HAP-1 (cell line): ENCODE measurements at regions not wholly inside any gene's neighbourhood (a gene's known extent, or its start where the extent isn't known, plus 50 kb on each side); places are given as distances from the start of the nearest gene placed in this dataset.
"Not testable (repeated sequence)": the region's sequence is repeated elsewhere in the genome, so short reads cannot be mapped to it uniquely, and the experiment has no call there.

Experiments used
- DNase-seq, 2 experiments: peaks; one replicate each; pipeline ENCODE4 v3.0.0-alpha.2; 2016 to 2020; ENCODE audit warnings: low spot score in 2 of 2
- H3K27me3 ChIP-seq: fragments of 250-450 bp; sonication (Bioruptor Pico); 2 replicates; pipeline ENCODE4 v1.5.1; 2020; ENCODE audit warnings: low read depth, mild to moderate bottlenecking, moderate library complexity
- H3K36me3 ChIP-seq: fragments of 250-450 bp; sonication (Bioruptor Pico); replicated peaks from 2 replicates; pipeline ENCODE4 v1.5.1; 2020; ENCODE audit warnings: mild to moderate bottlenecking
- H3K4me1 ChIP-seq: fragments of 250-450 bp; sonication (Bioruptor Pico); 2 replicates; pipeline ENCODE4 v1.5.1; 2020; ENCODE audit warnings: mild to moderate bottlenecking
- H3K4me3 ChIP-seq: fragments of 250-450 bp; sonication (Bioruptor Pico); 2 replicates; pipeline ENCODE4 v1.5.1; 2020; ENCODE audit warnings: mild to moderate bottlenecking, moderate library complexity
- H3K9me3 ChIP-seq: fragments of 250-450 bp; sonication (Bioruptor Pico); 2 replicates; pipeline ENCODE4 v1.5.1; 2020; ENCODE audit warnings: mild to moderate bottlenecking, moderate library complexity
- in situ Hi-C: fragments of 300-500 bp; cut with MboI; formaldehyde crosslinking; loops from 3 replicates; pipeline ENCODE4 v1.14.3; 2020; ENCODE audit warnings: low sequenced_read_pairs, inconsistent platforms, mixed read lengths

DNA sequence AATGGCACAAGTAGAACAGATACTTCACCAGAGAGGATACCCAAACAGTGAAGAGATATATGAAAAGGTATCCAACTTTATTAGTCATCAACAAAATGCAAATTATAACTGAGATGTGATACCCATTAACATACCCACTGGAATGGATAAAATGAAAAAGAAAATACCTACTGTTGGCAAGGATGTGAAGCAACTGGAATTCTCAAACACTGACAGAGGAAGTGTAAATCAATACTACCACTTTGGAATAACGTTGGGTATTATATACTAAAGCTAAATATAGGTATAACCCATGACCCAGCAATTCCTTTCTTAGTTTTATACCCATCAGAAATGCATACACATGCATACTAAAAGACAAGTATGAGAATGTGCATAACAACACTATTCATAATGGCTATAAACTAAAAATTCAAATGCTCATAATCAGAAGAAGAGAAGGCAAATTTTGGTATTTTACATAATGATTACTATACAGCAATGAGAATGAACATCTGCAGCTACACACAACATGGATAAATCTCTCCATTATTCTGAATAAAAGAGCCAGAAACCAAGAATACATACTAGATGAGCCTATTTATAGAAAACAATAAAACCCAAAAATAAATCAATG, 80.6 kb downstream of the RPL27A start:
- H3K4me1 ChIP-seq: peaks cover 28% of the 10 kb centered on the region
- peak in 1 of 2 experiments; percentile 32 for DNase-seq
- H3K36me3 ChIP-seq: no peaks in the 10 kb centered on the region
- H3K4me3 ChIP-seq: no peak overlapping the region
- in situ Hi-C loops: no loop called here
- H3K9me3 ChIP-seq: no peaks in the 10 kb centered on the region
- no peaks in the 10 kb centered on the region for H3K27me3 ChIP-seq

DNA sequence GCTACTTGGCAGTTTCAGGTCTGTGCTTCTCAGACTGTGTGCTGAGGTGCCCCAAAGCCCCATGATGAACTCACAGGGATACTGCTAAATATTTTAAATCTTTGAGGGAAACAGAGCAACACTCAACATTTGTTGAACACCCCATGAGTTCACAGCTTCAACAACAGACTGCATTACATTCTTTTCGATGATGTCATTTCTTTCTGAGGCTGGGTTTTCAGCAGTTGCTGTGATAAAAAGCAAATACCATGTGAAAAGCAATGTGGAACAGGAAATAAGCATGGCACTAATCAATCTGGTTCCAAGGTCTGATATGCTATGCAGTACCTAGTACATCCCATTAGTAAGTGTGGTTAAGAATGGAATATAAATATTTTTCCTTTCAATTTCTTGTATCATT, 82.7 kb downstream of the RPL27A start:
- no peak for DNase-seq
- Histone ChIP-seq H3K9me3 (no peaks in the 10 kb centered on the region), H3K4me1 (peaks cover 34% of the 10 kb centered on the region), H3K4me3 (no peak overlapping the region), H3K36me3 (no peaks in the 10 kb centered on the region), H3K27me3 (no peaks in the 10 kb centered on the region)
- in situ Hi-C loops: no loop called here

DNA sequence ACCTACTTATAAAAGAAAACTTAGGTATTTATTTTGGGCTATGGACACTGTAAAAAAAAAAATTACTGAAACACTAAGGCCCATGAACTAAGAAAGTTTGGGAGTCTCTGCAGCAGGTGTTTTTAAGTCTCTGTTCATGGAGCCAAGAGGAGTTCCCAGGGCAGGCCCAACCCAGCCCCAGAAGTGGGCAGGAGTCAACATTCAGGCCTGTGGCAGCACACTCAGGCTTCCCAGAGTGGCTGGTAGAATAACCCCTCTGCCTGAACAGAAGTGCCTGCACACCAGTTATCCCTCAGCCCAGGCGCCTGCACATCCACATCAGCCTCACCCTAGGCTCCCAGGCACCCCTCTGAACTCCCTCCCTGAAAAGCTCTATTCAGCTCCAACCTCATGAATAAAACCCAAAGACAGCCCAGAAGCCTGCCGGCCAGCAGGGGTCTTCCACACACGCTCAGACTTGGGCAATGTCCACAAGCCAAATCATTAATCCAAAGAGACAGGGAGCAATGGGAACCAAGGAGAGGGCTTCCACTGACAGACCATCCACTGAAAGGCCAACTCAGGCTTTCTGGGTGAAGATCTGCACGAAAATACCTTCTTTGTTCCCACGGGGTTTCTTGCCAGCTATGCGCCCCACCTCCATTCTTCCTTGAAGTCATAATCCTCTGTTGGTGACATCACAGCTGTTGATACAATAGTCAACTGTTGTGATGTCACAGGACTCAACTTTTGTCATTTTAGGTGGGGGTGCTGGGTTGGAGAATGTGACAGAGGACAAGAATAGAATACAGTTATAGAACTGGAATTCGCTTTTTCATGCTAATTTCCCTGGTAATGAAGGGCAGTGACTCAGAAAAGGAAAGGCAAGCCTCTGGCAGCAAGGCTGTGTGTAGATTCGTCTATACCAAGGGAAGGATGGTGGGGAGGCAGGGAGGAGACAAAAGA, 83.7 kb downstream of the RPL27A start:
- in situ Hi-C loops: no loop called here
- no peak overlapping the region for H3K4me3 ChIP-seq
- H3K36me3 ChIP-seq: no peaks in the 10 kb centered on the region
- peak; percentile 71 to 92 for DNase-seq
- H3K9me3 ChIP-seq: no peaks in the 10 kb centered on the region
- H3K4me1 ChIP-seq: peaks cover 38% of the 10 kb centered on the region
- H3K27me3 ChIP-seq: no peaks in the 10 kb centered on the region

DNA sequence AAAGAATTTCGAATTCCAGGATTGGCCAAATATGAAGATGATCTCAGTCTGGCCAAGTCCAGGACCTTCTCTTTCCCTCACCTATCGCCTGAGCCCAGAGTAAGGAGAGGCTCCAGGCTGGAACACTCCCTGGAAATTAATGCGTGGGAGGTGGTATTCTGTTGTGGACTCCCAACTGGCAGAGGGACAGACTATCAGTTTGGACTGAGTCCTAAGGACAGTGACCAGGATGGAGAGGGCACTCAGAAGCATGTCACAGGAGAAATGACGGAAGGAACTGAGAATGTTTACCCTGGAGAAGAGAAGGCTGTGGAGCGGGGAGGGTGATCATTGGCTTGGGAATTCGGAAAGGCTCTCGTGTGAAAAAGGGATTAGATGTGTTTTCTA, 84.4 kb downstream of the RPL27A start:
- Histone ChIP-seq H3K36me3 (no peaks in the 10 kb centered on the region), H3K9me3 (no peaks in the 10 kb centered on the region), H3K4me3 (no peak overlapping the region), H3K4me1 (peaks cover 38% of the 10 kb centered on the region), H3K27me3 (no peaks in the 10 kb centered on the region)
- in situ Hi-C loops: no loop called here
- DNase-seq: no peak

DNA sequence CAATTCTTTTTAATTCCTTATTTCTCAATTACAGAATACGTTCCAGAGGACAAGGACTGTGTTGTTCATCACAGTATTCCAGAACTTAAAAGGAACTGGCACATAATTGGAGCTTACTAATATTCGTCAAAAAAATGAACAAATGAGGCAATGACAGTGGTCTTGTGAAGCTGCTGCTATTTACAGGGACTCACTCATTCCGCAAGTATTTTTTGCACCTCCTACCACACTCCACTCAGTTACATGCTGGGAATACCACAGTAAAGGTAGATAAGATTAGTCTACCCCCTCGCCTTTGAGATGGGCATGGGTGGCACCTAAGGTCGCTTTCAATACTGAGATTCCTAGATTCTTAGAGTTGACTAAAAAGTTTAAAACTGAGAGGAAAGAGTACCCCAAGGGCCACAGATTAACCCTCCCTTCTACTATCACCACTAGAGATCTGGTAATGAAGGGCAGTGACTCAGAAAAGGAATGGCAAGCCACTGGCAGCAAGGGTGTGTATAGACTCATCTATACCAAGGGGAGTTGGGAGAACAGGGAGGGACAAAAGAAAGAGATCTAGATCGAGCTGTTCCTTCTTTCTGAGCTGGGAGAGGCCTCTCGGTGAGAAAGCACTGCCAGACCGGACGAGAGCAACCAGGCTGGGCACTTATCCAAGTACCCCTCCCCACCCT, 85.0 kb downstream of the RPL27A start:
- no peak for DNase-seq
- no peak overlapping the region for H3K4me3 ChIP-seq
- in situ Hi-C loops: no loop called here

DNA sequence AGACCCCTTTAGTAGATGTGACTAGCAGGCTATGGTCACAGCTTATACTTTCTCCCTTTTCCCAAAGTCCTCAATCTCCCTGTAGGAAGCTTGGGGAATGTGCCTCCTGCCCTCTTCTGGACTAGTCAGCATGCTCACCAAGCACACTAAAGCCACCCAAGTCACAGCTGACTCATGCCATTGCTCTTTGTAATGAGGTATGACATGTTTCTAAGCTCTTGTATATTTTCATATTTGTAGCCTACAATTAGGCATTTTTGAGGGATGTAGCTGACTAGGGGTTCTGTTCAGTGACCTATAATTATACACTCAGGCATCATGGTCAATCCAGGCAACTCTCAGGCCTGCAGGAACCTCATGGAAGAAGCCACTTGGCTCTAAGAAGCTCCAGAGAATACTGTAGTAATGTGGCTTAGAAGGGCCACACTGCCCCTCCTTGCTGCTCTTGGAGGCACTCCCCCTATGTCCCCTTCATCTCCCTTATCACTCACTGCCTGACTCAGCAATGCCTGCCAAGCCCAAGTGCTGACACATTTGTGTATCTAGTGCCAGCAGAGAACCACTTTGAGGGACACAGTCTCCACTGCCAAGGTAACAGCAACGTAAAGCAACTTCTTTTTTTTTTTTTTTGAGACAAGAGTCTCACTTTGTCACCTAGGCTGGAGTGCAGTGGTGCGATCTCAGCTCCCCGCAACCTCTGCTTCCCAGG, 86.2 kb downstream of the RPL27A start:
- Histone ChIP-seq H3K9me3 (no peaks in the 10 kb centered on the region), H3K27me3 (no peaks in the 10 kb centered on the region), H3K4me1 (peaks cover 27% of the 10 kb centered on the region), H3K4me3 (no peak overlapping the region), H3K36me3 (no peaks in the 10 kb centered on the region)
- DNase-seq: no peak
- in situ Hi-C loops: no loop called here

More for the DNA sequence above, 85.0 kb downstream of the RPL27A start:
- Histone ChIP-seq H3K36me3 (no peaks in the 10 kb centered on the region), H3K27me3 (no peaks in the 10 kb centered on the region), H3K4me1 (peaks cover 38% of the 10 kb centered on the region), H3K9me3 (no peaks in the 10 kb centered on the region)

DNA sequence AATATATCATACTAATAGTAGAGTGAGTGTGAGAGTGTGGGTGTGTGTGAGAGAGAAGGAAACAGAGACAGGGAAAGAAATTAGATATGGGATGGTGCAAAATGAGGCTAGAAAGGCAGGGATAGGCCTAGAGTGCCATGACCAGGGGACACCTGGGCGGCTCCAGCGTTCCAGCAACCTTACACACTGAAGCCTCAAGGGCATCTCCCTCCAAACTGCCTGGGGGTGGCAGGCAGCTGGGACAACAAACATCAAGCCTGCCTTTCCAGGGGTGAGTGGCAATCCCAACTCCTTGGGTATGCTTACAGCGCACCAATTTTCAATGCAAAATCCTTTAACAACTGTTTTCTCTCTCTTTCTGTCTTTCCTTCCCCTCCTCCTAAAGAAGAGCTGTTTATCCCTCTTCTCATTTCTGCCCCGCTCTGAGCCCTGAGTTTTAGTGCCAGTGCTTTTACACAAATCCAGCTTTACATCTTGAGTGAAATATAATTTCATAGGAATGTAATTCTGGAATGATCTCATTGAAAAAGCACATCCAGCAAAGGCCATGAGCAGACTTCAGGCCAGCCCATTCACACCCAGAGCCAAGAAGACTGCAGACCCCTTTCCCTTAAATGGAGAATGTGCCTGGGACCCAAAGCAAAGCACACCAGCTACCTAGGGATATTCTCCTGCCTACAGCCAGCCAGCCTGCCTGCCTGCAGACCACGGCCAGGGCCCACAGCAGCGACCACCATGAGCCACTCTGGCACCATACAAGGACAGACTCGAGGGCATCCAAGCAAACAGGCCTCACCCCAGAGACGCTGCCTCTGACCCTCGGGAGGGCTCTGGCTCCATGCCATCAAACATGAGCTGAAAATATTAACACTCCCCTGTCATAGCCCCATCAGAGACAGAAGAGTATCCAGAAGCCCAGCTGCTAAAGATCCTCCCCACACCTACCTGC, 90.3 kb downstream of the RPL27A start:
- no peak for DNase-seq
- H3K36me3 ChIP-seq: no peaks in the 10 kb centered on the region
- no peaks in the 10 kb centered on the region for H3K9me3 ChIP-seq
- H3K4me3 ChIP-seq: no peak overlapping the region
- H3K27me3 ChIP-seq: no peaks in the 10 kb centered on the region
- peaks cover 10% of the 10 kb centered on the region for H3K4me1 ChIP-seq
- in situ Hi-C loops: no loop called here

DNA sequence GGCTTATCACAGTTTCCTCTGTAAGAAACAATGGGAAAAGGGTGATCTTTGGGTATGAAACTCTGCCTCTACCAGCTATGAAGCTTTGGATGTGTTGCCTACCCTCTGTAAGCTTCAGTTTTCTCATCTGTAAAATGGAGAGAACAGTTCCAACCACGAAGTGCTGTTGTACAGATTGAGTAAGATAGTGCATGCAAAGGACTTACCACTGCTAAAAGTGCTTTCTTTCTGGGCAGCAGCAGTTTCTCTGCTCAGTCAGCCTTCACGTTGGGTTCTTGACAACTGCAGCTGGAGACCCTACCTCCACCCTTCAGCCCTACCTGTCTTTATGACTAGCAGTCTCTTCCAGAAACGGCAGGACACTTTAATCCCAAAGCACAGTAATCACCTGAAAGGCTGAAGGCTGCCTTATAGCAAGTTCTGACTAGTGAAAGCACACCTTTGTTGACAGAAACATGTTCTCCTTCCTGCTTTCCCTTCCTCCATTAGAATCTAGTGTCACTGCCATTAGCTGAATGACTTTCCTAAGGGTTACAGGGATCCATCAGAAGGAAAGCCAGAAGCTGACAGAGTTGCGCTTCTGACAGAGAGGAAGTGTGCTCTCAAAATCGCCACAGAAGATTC, 91.4 kb downstream of the RPL27A start:
- Histone ChIP-seq H3K4me1 (peaks cover 10% of the 10 kb centered on the region), H3K27me3 (no peaks in the 10 kb centered on the region), H3K4me3 (no peak overlapping the region), H3K36me3 (no peaks in the 10 kb centered on the region), H3K9me3 (no peaks in the 10 kb centered on the region)
- in situ Hi-C loops: no loop called here
- DNase-seq: no peak

DNA sequence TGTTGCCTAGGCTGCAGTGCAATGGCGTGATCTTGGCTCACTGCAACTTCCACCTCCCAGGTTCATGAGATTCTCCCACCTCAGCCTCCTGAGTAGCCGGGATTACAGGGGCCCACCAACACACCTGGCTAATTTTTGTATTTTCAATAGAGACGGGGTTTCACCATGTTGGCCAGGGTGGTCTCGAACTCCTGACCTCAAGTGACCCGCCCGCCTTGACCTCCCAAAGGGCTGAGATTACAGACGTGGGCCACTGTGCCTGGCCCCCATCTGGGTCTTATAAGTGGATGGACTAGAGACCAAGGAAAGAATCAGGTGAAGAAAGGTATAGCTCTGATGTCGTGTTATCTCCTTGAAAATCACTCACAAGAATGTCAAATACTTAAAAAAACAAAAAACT, 92.3 kb downstream of the RPL27A start:
- H3K4me1 ChIP-seq, H3K36me3 ChIP-seq, in situ Hi-C loops, H3K27me3 ChIP-seq, H3K4me3 ChIP-seq, H3K9me3 ChIP-seq, DNase-seq: not testable (repeated sequence)

DNA sequence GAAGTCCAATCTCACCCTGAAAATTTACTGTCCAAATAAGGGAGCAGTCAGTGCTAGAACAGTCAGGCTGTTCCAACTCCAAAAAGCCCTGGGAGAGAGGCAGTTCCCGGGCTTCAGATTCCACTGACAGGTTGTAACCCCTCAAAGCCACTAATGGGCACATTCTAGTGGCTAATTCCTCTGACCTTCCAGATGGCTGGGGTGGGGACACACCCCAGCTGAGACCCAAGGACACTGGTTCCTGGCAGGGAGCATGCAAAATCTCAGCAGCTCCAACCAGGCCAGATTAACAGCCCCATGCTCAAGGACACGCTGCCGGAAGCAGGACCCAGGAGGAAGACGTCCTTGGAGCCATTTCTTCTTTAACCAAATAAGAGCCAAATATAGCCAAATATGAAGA, 92.7 kb downstream of the RPL27A start:
- Histone ChIP-seq H3K27me3 (no peaks in the 10 kb centered on the region), H3K4me3 (no peak overlapping the region), H3K9me3 (no peaks in the 10 kb centered on the region), H3K4me1 (peaks cover 4% of the 10 kb centered on the region), H3K36me3 (no peaks in the 10 kb centered on the region)
- DNase-seq: no peak
- in situ Hi-C loops: no loop called here

DNA sequence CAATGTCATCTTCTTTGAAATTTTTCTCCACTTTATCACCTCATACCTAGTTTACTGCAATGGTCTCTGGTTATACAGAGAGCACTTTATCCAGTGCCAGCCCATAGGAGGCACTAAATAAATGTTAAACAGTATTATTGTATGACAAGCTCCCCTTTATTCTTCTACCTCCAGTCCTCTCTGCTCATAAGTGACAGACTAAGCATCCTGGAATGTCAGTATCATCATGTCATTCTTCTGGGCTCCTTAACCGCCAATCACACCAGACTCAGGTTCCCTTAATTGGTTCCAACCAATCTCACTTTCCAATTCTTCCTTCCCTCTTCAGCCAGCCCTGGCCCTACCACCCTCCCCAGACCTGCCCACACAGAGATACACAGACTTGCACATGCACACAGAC, 93.1 kb downstream of the RPL27A start:
- no peak overlapping the region for H3K4me3 ChIP-seq
- no peaks in the 10 kb centered on the region; the same call in 1 of the 2 replicates for H3K4me1 ChIP-seq
- DNase-seq: no peak
- in situ Hi-C loops: no loop called here
- H3K9me3 ChIP-seq: no peaks in the 10 kb centered on the region
- no peaks in the 10 kb centered on the region for H3K36me3 ChIP-seq
- no peaks in the 10 kb centered on the region for H3K27me3 ChIP-seq

DNA sequence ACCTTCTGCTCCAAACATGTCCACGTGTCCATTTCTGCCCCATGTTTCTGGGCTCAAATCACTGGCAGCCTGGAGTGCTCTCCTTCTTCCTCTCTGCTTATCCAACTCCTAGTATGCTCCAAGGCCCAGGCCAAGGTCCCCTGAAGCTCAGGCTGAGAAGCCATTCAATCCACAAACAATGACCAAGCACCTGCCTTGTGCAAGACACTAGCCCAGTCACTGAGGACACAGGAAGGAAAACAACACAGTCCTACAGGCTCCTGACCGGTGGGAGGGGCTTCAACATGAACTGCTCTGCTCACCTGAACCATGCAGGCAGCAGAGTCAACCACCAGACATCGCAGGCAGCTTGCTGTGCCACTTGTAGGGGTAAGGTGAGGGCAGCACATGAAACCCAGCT, 93.6 kb downstream of the RPL27A start:
- H3K36me3 ChIP-seq: no peaks in the 10 kb centered on the region
- no peak overlapping the region for H3K4me3 ChIP-seq
- H3K27me3 ChIP-seq: no peaks in the 10 kb centered on the region
- no peak for DNase-seq
- H3K4me1 ChIP-seq: no peaks in the 10 kb centered on the region
- in situ Hi-C loops: no loop called here
- no peaks in the 10 kb centered on the region for H3K9me3 ChIP-seq
